HG02610 (cell line): ENCODE measurements at regions not wholly inside any gene's neighbourhood (a gene's known extent, or its start where the extent isn't known, plus 50 kb on each side); places are given as distances from the start of the nearest gene placed in this dataset.
"Not testable (repeated sequence)": the region's sequence is repeated elsewhere in the genome, so short reads cannot be mapped to it uniquely, and the experiment has no call there.

Experiments used
- ATAC-seq: cut with Tn5 transposase; IDR thresholded peaks from one replicate; pipeline ENCODE4 v1.9.1; 2021; ENCODE audit warnings: mild to moderate bottlenecking, moderate library complexity; ENCODE audit not compliant: unreplicated experiment

DNA sequence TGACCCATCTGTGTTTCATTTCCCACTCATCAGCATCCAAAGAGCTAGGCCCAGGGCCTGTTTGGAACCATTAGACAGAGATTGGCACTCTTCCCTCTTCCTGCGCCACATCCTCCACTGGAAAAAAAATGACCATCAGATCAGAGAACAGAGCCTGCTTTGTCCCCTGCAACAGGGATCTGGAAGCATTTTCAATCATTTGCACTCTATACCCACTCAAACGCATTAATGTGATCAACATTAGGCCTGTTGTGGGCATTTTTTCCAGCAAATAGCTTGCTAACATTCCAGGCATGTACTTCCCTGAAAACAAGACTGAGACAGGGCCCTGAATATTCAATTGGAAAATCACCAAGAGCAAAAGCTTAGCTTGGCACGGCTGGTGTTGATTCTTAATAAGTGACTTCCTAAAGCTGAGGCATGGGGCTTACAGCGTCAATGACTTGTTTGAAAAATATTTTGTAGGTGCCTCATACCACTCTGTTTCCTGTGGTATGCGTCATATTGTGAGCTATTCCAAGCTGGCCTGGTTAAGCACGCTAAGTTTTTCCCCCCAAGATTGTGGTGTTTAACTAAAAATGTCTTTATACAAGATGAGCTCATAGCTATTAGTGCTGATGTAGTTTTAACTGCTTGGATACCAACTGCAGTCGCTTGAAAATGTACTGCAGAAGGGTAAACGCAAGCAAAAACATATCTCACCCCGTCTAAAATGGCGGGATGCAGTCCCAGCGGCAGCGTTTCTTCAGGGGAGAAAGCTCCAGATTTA, 404.4 kb downstream of the SPRY2 start:
- no peak for ATAC-seq

DNA sequence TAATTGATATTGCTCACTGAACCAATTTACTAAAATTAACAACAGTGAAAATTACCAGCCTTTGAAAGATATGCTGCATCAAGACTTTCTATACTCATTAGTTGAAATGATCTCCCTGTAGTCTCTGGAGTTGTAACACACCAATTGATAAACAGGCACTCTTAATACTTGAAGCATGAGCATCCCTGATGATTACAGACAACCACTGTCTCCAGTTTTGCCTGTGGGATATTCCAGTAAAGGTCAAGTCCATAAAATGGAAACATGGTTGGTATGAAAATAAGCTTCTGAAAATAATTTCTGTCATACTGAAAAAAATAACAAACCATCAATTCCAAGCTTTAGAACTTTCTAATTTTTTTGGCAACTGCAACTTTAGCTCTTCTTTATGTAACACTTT, 405.8 kb downstream of the SPRY2 start:
- ATAC-seq, result no peak

DNA sequence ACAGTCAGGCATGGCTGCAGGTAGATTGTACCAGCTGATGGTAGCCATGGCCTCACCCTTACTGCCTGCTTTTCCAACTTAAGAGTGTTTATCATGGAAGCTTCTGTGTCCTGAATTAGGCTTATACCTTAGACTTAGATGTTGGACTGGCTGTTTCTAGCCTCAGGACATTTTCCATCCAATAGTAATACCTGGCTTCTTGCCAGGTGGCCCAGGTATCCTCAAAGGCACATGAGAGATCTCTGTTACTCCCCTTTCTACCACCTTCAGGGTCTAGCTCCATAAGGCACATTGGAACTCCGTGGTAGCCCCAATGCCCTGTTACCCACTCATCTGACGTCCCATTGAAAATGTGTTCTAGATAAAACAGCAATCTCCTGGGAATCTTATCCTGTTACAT, 407.5 kb downstream of the SPRY2 start:
- no peak for ATAC-seq

DNA sequence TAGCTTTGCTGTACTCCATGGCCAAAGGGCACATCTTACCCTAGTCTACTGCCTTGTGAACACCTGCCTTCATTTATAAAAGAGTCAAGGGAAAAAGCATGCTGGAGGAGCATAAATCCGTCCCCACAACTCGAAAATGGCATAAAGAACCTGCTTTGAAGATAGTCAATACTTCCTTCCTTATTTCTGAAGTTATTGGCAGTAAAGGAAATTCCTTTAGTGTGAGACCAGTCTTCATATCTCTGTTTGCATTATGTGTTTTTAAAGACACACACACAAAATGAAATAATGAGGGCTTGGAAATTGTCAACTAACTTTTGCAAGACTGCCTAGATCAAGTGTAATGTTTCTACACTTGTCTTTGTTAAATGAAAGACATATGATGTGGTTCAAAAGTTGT, 408.4 kb downstream of the SPRY2 start:
- ATAC-seq, result no peak

DNA sequence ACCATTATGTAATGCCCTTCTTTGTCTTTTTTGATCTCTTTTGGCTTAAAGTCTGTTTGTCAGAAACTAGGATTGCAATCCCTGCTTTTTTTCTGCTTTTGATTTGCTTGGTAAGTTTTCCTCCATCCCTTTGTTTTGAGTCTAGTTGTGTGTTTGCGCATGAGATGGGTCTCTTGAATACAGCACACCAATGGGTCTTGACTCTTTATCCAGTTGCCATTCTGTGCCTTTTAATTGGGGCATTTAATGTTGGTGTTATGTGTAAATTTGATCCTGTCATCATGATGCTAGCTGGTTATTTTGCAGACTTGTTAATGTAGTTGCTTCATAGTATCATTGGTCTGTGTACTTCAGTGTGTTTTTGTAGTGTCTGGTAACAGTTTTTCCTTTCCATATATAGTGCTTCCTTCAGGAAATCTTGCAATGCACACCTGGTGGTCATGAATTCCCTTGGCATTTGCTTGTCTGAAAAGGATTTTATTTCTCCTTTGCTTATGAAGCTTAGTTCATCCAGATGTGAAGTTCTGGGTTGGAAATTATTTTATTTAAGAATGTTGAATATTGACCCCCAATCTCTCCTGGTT, 416.9 kb downstream of the SPRY2 start:
- ATAC-seq, result not testable (repeated sequence)

DNA sequence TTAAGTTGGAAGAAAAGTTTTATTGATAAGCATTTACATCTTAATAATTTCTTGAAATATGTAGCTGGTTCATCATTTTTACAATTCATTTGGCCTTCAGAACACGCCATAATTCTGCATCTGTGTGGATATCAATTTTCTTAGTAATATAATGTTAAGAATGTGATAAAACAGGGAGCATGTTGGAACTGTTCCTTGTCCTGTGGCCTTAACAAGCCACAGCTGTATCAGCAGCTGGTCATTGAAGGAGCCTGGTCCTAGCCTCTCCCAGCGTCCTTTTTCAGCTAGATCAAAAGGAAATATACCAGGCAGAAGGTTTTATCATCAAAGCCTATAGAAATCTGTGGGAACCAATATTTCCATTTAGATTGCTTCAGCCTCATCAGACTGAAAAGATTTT, 421.8 kb downstream of the SPRY2 start:
- no peak for ATAC-seq

DNA sequence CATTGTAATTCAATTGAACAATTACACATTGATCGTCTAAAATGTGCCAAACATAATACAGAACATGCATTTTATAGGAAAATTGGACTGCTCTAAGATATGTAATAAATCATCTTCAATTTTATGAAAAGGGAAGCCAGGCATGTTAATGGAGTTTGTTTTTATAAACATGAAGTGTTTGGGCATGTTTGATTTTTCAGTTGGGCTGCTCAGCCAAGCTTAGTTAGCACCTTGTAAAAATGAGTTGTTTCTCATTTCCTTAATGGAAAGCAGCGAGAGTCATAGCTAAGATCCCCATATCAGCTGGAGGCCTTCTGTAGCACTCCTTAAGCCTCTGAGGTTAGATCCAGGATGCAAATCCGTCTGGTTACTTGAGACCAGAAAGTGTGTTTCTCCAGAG, 422.3 kb downstream of the SPRY2 start:
- no peak for ATAC-seq

DNA sequence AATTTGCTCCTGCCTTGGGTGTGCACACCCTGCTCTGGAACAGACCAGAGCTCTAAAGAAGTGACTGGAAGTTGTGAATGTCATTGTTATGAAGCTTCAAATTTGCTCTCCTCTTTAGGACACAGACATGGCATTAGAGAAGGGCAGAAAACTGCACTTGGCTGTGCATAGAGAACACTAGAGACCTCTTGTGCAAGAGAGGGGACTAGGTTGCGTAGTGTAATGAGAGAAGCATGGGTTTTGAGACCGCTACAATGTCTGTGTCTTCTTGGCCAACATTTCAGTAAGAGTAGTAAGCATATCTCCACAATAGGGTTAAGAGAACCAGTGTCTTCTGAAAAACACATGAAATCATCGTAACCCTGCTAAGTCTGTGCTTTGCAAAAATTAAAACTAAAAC, 423.3 kb downstream of the SPRY2 start:
- ATAC-seq, result no peak

DNA sequence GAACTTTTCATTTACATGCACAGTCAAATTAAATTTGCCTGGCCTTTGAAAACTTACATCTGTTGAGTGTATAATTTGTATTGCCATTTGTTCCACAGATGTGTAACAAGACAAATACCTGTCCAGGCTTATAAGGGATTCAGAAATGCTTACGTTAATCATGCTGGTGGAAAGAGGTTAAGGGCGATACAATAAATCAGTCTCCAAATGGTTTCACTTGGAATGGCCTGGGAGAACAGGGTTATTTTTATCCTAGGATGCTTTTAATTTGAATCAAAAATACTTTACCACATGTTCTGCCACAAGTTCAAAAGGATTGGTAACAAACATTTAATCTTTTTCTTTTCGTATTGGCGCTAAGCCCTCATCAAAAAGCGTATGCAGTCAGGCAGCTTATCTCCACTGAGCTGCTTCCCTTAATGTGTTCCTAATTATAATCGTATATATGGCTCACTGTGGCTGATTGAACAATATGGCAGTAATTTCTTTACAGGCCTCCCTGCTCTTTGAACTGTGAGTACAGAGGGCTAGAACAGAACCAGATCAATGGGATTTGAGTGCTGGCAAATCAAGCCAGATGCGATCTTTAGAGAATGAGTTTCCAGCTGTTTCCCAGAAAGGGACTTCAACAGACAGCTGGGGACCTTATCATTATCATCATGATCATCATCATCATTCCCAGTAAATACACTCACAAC, 425.7 kb downstream of the SPRY2 start:
- no peak for ATAC-seq

DNA sequence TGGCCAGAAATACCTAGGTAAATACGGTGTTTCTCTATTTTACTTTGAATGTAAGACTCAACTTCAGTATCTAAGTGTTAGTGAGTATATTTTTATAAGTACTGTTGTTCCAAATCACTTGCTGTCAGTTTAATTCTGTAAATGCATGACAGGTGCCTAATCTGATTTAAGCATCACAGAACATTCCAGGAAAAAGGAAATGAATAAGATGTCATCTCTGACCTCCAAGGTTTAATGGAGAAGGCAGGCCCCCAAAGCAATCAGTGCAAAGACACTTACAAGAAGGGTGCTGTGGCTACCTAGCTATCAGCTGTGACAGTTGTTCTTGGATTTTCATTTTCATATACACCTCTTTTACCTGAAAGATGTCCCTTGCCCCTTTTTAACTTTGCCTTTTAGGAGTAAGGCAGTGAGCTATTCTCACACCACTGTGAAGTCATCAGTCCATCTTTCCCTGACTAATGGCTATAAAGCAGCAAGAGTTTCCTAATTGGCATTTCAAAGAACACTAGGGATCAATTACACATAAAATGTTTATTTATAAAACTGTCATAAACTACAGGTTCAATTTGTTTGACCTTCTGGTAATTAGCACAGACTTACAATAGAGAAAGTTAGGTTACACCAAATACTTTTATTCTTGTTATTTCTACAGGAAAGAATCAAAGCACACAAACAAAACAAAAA, 427.6 kb downstream of the SPRY2 start:
- ATAC-seq, result no peak

DNA sequence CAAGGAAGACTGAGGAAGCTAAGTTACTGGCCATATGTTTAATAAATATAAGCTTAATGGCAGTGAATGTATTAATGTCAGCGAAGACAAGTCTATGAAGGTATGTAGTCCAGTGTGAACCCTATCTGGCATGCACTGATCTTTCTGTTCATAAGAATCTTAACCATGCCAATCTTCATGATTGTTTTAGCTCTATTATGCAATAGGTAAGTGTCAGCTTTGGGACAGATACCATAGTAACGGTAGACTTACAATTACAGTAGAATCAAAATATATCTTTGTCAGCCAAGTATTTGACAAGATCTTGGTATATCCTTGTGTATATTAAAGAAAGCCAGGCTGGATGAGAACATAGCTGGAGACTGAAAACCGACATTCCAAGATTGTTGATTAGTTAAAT, 428.5 kb downstream of the SPRY2 start:
- no peak for ATAC-seq

DNA sequence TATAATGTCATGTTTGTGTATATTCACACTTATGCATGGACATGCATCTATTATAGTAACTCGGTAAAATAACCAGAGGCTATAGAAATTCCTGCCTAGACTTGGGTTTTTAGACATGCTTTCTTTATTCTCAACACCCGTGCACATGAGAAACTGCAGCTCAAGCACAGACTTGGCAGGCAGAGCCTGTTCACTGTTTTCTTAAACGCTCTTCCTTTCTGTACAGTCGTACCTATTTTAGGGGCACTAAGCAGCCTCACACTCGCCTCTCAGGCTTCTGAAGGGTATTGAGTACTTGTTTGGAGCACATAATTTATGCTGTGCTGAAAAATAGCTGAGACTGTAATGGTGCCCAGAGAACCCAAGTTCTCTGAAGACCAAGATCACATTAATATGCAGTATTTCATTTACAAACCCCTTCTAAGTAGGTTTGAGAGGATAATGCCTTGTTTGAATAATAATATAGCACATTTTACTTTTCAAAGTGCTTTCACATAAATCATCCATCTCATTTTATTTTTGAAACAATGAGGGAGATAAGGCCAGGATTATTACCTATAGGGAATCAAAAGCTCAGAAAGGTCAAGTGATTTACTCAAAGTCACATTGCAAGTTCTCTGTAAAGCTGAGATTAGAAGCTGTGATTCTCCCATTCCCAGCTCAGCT, 429.9 kb downstream of the SPRY2 start:
- no peak for ATAC-seq

DNA sequence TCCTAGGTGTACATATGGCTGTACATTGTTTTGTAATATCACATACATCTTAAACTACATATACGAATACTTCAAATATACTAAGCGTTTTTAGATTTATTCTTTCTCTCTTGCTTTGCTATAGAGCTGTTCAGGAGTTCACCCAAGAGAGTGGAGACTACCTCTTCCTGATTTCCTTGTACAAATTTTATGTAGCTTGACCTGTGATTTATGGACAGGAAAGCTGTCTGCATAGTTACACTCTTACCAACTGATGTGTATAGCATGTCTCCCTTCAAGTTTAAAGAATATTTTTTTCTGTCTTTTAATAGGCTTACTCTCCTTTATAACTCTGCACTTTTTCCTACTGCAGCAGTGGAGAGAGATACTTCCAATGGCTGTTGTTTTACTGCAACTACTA, 428.7 kb downstream of the NDFIP2 start:
- no peak for ATAC-seq

DNA sequence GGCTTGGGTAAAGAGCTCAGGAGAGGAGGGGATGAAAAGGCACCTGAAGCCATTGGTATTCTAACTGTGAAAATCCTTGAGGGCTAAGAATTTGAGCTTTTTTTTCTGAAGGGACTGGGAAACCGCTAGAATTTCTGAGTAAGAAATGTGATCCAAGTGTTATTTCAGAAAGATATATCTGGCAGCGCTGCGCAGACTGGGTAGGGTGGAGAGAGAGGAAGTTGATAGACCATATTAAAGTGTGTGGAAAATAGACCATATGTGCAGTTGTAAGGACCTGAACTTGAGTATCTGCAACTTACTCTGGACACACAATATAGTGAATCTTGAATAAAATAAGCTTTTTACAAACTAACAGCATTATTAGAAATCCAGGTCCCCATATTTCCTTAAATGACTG, 427.4 kb downstream of the NDFIP2 start:
- ATAC-seq, result no peak

DNA sequence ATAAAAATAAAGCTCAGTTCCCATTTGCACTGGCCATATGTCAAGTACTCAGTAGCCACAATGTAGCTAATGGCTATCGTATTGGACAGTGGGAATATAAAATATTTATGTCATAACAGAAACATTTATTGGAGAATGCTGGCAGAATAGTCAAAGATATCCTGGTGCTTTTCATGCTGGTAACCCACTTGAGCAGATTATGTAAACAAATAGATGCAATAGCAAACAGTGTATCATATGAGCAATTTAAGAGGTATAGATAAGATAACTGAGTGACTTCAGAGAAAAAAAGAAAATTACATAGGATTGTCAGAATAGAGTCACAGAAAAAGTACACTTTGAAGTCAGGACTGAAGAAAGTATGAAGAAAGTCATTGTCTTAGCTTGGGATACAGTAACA, 426.6 kb downstream of the NDFIP2 start:
- no peak for ATAC-seq

DNA sequence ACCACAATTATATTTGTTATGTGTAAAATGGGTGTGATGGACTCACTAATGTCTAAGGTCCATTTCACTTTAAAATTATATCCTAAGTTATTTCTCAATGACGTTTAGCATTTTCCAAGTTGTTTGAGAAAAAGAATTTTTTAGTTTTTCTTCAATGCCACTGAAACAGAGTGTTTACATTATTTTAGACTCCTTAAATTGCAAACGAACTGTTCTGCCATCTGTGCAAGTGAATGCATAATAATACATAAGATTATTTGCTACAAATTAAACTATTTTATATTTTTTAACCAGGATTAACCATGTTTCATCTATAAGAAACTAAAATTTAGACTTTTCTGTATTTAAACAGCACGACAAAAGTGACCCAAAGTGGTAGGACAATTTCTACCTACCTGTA, 425.4 kb downstream of the NDFIP2 start:
- no peak for ATAC-seq

DNA sequence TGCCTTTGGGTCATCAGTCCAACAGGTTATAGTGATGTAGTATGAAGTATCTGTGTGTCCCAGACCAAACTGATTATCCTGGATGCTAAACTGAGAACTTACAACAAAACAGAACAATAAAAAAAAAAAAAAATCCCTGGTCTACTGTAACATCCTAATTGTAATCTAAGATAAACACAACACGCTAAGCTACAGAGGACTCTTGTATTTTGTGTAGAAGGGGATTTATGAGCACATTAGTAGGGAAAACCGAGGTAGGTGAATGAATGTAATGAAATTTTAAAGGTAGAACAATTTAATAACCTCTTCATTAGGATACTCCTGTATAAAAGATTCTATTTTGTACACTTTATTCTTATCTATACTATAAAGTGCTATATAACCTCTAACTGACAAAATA, 424.1 kb downstream of the NDFIP2 start:
- no peak for ATAC-seq

DNA sequence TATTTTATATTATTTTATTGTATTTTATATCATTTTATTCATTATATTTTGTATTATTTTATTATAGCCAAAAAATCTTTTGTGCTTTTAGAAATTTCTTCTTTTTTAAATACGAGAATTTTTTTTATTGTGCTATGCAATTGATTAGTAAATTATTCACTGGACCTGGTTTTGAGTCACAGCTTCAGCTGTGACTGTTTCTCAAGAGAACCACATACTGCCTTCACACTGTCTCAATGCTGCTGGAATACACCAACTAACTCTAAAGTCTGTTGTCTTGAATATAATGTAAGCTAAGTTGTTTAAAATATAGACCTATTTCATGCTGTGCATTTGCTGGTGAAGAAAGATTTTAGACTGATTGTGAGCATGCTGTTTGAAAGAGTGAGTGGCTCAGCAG, 423.6 kb downstream of the NDFIP2 start:
- ATAC-seq, result no peak

DNA sequence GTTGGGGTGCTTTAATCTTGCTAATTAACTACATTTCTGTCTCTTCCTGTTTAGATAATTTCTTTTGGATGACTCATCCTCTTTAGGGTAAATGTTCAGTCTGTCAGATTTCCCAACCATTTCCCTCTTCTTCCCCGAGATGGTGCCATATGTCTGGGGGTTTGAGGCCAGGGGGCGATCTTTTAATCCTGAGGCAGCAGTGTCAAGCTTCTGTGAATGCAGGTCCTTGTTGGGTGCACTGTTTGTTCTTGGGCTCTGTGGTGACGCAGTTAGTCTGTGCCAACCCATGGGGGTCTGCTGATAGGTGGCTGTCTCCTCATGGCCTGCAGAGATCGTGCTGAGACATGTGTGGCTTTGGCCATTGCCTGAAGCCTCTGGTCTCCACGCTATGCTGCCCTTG, 420.4 kb downstream of the NDFIP2 start:
- ATAC-seq, result no peak

DNA sequence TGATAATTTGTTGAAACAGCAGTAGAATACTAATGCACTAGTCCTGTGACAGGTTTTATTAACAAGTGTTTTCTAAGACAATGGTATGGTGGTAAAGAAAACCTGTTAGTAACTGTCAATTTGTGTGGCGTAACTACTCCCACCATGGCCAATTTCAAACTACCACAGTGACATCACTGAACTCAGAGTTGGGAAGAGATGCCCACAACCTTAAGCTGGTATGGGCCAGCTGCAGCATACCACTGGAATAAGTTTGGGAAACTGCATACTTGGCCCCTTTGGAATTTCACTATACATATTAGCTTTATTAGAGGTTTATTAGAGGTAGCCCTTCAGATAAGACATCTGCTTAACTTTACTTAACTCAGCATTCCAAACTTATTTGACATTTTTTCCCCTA, 419.4 kb downstream of the NDFIP2 start:
- no peak for ATAC-seq

DNA sequence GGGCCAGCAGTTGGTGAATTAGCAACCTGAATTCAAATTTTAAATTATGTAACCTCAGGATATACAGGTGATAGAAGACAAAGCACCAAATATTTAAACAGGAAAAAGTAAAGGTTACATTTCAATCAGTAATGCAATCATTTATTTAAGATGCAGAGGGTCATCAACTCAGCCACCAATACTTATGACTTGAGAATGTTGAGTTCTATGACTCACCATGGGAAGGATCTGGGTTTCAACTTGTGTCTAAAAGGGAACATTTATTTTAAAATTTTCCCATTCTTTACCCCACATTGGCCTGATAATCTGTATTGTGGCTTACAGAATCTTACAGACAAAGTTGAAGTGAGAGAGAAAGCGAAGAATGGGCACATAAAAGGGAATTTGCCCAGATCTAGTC, 418.0 kb downstream of the NDFIP2 start:
- no peak for ATAC-seq
